GM12891 (cell line): ENCODE measurements at regions not wholly inside any gene's neighbourhood (a gene's known extent, or its start where the extent isn't known, plus 50 kb on each side); places are given as distances from the start of the nearest gene placed in this dataset.

Source experiments
- DNase-seq: peaks from one replicate; pipeline ENCODE4 v3.0.0; 2011; ENCODE audit warnings: low spot score; ENCODE audit not compliant: insufficient read length
- FAIRE-seq: peaks from 2 replicates; lab custom pipeline; 2011; peaks lifted over from hg19 to GRCh38; lab: Jason Lieb, UNC
- PAX5 ChIP-seq: IDR thresholded peaks from 2 replicates; pipeline ENCODE4 v1.6.1; 2011; ENCODE audit warnings: low read length, moderate library complexity, mild to moderate bottlenecking; ENCODE audit not compliant: insufficient read depth, severe bottlenecking
- POLR2A ChIP-seq: IDR thresholded peaks from 2 replicates; pipeline ENCODE4 v1.6.1; 2011; ENCODE audit warnings: low read depth, low read length, control low read depth
- POLR2AphosphoS5 ChIP-seq: IDR thresholded peaks from 2 replicates; pipeline ENCODE4 v1.6.1; 2011; ENCODE audit warnings: low read depth, low read length, control low read depth
- POU2F2 ChIP-seq: IDR thresholded peaks from 2 replicates; pipeline ENCODE4 v1.6.1; 2011; ENCODE audit warnings: low read depth, mild to moderate bottlenecking, control low read depth, low read length, moderate library complexity
- SPI1 ChIP-seq: IDR thresholded peaks from 2 replicates; pipeline ENCODE4 v1.6.1; 2011; ENCODE audit warnings: low read depth, low read length, control low read depth
- TAF1 ChIP-seq: IDR thresholded peaks from 2 replicates; pipeline ENCODE4 v1.6.1; 2011; ENCODE audit warnings: low read depth, low read length, control low read depth

DNA sequence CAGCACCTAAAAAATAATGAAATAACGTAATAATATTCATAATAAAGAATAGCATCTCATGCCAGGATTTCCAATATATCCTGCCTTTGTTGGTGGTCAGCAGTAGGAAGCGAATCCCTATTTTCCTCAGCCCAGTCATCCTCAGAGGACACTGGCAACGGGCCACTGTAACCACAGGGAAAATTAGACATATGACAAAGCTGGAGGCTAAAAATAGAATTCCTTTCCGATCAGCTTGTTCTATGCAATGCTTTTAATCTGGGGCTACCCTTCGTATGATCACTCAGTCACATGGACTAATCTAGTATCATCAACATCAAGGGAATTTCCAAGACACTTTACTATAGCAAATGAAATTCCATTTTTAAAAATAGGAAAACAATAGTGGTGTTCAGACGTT is 246.9 kb upstream of the KCNJ16 start:
- FAIRE-seq = no peak
- no peak for DNase-seq

DNA sequence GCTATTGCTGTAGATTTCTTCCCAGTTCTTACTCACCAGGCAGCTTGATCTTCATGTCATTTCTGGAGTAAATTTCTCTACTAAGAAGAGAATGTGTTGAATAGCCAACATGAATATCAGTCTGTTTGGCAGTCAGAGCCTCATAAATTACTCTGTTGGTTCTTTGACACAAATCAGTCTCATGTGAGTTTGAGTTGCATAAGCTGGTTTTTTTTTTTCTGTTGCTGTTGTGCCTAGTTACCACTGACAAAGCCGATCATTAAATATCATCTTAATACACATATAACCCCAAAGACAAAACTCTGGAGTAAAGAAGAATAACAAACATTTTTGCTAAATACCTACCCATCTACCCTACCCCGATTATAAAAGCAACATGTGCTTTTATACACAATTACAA is 240.5 kb upstream of the KCNJ16 start:
- DNase-seq (no peak), FAIRE-seq (no peak)
- TF ChIP-seq POU2F2 (no peak), PAX5 (no peak), POLR2AphosphoS5 (no peak), TAF1 (no peak), SPI1 (no peak)

More for the DNA sequence above, 246.9 kb upstream of the KCNJ16 start:
- TF ChIP-seq POU2F2 = no peak
- TF ChIP-seq PAX5 = no peak
- TF ChIP-seq SPI1 = no peak
- no peak for TF ChIP-seq POLR2A
- TF ChIP-seq TAF1 = no peak
- TF ChIP-seq POLR2AphosphoS5 = no peak

DNA sequence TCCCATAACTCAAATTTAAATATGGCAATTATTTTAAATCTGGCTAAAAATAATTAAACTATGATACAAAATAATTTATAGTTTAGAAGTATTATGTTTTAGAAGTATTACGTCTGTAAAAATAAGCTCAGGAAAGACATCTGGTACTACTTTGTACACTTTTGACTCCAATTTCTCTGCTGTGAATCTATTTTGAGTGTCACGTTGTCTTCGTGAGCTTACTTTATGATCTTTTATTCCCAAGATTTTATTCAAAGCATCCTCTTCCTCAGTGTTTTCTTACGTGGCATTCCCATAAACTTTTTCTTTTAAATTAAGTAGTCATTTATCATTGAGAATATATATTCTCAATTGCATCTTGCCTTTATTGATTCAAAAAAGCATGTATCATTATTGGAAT is 223.3 kb upstream of the KCNJ16 start:
- DNase-seq (no peak), FAIRE-seq (no peak)
- TF ChIP-seq TAF1 (no peak), PAX5 (no peak), POLR2AphosphoS5 (no peak), POLR2A (no peak), POU2F2 (no peak), SPI1 (no peak)

DNA sequence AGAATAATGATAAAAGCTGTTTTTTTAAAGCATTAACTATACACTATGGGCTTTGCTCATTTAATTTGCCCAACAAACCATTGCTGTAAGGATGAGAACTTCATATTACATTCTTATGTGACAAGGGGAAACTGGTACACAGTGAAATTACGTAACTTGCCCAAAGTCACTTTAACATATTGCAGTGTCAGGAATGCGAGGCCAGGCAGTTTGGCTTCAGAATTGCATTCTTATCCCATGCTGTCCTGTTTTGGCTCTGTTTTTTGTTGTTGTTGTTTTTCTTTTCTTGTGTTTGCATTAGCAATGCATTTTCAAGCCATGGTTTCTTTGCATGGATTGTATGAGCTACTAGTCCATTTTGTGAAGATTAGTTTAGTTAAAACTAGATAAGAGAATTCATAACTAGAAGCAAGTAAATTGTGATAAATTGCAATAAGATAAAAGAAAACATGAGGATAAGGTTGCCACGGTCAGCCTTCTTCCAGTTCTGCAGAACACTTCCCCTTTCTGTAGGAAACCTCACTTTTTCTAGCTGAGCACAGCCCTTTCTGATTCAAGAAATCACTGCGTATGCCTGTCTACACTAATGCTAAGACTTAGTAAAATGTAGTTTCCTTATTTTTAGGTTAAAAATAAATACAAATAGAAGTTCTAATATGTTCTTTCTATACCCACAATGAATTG is 221.3 kb upstream of the KCNJ16 start:
- TF ChIP-seq TAF1 (no peak), PAX5 (no peak), POLR2A (no peak), SPI1 (peak; percentile 45; the same call in 1 of the 2 replicates), POU2F2 (no peak), POLR2AphosphoS5 (no peak)
- FAIRE-seq (no peak), DNase-seq (no peak)

GRCh38 chr17:69854225-69854780 is 220.7 kb upstream of the KCNJ16 start:
- FAIRE-seq (no peak), DNase-seq (no peak)
- TF ChIP-seq PAX5 = no peak
- TF ChIP-seq POU2F2 = no peak
- TF ChIP-seq POLR2A = no peak
- TF ChIP-seq SPI1 = no peak
- no peak for TF ChIP-seq TAF1
- TF ChIP-seq POLR2AphosphoS5 = no peak

GRCh38 chr17:69856946-69857345 is 218.1 kb upstream of the KCNJ16 start:
- TF ChIP-seq POLR2AphosphoS5 = no peak
- TF ChIP-seq POU2F2 = no peak
- TF ChIP-seq PAX5 = no peak
- no peak for TF ChIP-seq POLR2A
- TF ChIP-seq TAF1 = no peak
- no peak for TF ChIP-seq SPI1
- FAIRE-seq = no peak
- no peak for DNase-seq

GRCh38 chr17:69857412-69857835 is 217.6 kb upstream of the KCNJ16 start:
- TF ChIP-seq POLR2A (no peak), POLR2AphosphoS5 (no peak), PAX5 (no peak), TAF1 (no peak), POU2F2 (no peak), SPI1 (no peak)
- DNase-seq (no peak), FAIRE-seq (no peak)

DNA sequence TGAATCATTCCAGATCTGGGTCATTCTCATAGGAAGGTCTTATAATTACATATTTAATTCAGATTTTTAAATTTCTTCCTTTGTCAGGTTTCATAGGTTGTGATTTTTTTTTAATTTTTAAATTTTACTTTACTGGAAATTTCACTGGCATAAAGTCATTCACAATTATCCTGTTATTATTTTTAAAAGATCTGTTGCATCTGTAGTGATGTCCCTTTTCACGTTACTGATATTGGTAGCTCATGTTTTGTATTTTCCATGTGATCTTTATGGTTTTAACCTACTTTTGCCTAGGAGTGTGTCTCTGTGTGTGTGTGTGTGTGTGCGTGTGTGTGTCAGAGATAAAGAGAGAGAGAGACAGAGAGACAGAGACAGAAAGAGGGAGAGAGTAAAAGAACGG is 216.6 kb upstream of the KCNJ16 start:
- TF ChIP-seq POLR2A (no peak), POLR2AphosphoS5 (no peak), TAF1 (no peak), SPI1 (no peak), POU2F2 (no peak), PAX5 (no peak)
- DNase-seq (no peak), FAIRE-seq (no peak)

- no peak for DNase-seq
- TF ChIP-seq TAF1 = no peak
- no peak for TF ChIP-seq POLR2AphosphoS5
- no peak for TF ChIP-seq POLR2A
- TF ChIP-seq PAX5 = no peak
- no peak for TF ChIP-seq POU2F2
- no peak for TF ChIP-seq SPI1
- no peak for FAIRE-seq
Measured at GRCh38 chr17:69860142-69860680, 214.8 kb upstream of the KCNJ16 start.
